ENCODE measurements at regions not wholly inside any gene's neighbourhood (a gene's known extent, or its start where the extent isn't known, plus 50 kb on each side); places are given as distances from the start of the nearest gene placed in this dataset.

DNA sequence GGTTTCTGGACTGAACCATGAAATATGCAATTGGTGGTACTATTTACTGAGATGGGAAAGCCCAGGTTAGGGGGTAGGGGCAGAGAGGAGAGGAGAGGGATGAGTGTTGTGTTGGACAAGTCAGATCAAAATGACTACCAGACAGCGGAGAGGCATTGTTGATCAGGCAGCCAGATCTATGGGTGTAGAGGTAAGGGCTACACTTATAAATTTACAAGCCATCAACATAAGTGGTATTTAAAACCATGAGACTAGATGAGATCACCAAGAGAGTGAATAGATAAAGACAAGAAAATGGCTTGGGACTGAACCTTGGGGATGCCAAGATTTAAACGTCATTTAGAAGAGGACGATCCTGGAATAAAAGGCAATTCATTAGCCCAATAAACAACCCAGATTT, 123.4 kb downstream of the NXPE2 start:
- TF ChIP-seq ZSCAN29 (IDR thresholded peaks at IDR 0.05) (no peak), ZNF207 (IDR thresholded peaks at IDR 0.05; ENCODE audit: borderline replicate concordance) (no peak), RFX5 (IDR thresholded peaks at IDR 0.05; ENCODE audit: low read depth, low read length) (no peak), SREBF2 (IDR thresholded peaks at IDR 0.05; ENCODE audit: low read length) (no peak), ASH2L (IDR thresholded peaks at IDR 0.05; ENCODE audit: borderline replicate concordance, low read depth) (no peak)
- TF ChIP-seq, protein P1, sequence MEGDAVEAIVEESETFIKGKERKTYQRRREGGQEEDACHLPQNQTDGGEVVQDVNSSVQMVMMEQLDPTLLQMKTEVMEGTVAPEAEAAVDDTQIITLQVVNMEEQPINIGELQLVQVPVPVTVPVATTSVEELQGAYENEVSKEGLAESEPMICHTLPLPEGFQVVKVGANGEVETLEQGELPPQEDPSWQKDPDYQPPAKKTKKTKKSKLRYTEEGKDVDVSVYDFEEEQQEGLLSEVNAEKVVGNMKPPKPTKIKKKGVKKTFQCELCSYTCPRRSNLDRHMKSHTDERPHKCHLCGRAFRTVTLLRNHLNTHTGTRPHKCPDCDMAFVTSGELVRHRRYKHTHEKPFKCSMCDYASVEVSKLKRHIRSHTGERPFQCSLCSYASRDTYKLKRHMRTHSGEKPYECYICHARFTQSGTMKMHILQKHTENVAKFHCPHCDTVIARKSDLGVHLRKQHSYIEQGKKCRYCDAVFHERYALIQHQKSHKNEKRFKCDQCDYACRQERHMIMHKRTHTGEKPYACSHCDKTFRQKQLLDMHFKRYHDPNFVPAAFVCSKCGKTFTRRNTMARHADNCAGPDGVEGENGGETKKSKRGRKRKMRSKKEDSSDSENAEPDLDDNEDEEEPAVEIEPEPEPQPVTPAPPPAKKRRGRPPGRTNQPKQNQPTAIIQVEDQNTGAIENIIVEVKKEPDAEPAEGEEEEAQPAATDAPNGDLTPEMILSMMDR (IDR thresholded peaks at IDR 0.05 in 2 of 3, conservative IDR thresholded peaks at IDR 0.05 in 1 of 3; ENCODE audit: control insufficient read depth in 2 of 3, extremely low read depth in 1 of 3, insufficient read depth in 1 of 3, low read depth in 3 of 3, low read length in 3 of 3), result no peak
- TF ChIP-seq, protein P2, sequence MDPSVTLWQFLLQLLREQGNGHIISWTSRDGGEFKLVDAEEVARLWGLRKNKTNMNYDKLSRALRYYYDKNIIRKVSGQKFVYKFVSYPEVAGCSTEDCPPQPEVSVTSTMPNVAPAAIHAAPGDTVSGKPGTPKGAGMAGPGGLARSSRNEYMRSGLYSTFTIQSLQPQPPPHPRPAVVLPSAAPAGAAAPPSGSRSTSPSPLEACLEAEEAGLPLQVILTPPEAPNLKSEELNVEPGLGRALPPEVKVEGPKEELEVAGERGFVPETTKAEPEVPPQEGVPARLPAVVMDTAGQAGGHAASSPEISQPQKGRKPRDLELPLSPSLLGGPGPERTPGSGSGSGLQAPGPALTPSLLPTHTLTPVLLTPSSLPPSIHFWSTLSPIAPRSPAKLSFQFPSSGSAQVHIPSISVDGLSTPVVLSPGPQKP (IDR thresholded peaks at IDR 0.05; ENCODE audit: low read depth, low read length), result no peak

Measured in GM12878 (cell line).